ENCODE measurements at regions not wholly inside any gene's neighbourhood (a gene's known extent, or its start where the extent isn't known, plus 50 kb on each side); places are given as distances from the start of the nearest gene placed in this dataset.

DNA sequence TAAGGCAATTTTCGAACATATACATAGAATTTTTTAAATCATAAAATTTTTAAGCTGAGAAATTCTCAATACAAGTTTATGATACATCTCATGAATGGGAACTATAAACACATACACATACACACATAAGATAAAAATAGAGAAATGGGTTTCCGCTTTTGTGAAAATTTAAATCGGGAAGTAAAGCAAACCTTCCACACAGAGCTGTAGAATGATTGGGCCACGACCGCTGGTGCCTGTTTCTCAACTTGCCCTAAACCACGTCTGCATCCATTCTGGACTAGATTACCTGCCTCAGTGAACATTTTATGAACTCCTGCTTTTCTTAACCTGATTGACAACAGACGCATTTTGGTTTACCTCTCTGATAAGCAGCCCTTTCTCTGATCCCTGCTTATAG, 264.4 kb downstream of the SKAP2 start (continued):
- TF ChIP-seq, protein P1, sequence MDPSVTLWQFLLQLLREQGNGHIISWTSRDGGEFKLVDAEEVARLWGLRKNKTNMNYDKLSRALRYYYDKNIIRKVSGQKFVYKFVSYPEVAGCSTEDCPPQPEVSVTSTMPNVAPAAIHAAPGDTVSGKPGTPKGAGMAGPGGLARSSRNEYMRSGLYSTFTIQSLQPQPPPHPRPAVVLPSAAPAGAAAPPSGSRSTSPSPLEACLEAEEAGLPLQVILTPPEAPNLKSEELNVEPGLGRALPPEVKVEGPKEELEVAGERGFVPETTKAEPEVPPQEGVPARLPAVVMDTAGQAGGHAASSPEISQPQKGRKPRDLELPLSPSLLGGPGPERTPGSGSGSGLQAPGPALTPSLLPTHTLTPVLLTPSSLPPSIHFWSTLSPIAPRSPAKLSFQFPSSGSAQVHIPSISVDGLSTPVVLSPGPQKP (IDR thresholded peaks at IDR 0.05; ENCODE audit: low read depth, low read length) = no peak
- no peak for TF ChIP-seq ESRRA (IDR thresholded peaks at IDR 0.05; ENCODE audit: borderline replicate concordance, low read length)

- Histone ChIP-seq H3K4me3 (no peak overlapping the region), H3K4me1 (no peaks in the 10 kb centered on the region), H3K4me2 (no peak overlapping the region), H3K27ac (no peak overlapping the region), H3K9me3 (no peaks in the 10 kb centered on the region)
- DNase-seq (ENCODE audit: low read depth in 1 of 2, low spot score in 1 of 2) (no peak), ATAC-seq (no peak), FAIRE-seq (no peak)
- WGBS (ENCODE audit: missing lambda C conversion rate) = 43% methylated on average over 3 of the region's 3 CpGs
- POLR2A ChIA-PET = no interaction called here
- CTCF ChIA-PET = no interaction called here
- TF ChIP-seq HOXB13 (CRISPR knock-in tag; IDR thresholded peaks at IDR 0.05; ENCODE audit: low read depth) (no peak), KDM5A (IDR thresholded peaks at IDR 0.05) (no peak), GATA3 (IDR thresholded peaks at IDR 0.05; ENCODE audit: borderline replicate concordance) (no peak), MYC (IDR thresholded peaks at IDR 0.05; ENCODE audit: borderline replicate concordance, low read length) (no peak), TP53 (CRISPR knock-in tag; IDR thresholded peaks at IDR 0.05) (no peak), RAD21 (conservative IDR thresholded peaks at IDR 0.05 in 1 of 2, IDR thresholded peaks at IDR 0.05 in 1 of 2) (no peak)
- TF ChIP-seq, protein P2, sequence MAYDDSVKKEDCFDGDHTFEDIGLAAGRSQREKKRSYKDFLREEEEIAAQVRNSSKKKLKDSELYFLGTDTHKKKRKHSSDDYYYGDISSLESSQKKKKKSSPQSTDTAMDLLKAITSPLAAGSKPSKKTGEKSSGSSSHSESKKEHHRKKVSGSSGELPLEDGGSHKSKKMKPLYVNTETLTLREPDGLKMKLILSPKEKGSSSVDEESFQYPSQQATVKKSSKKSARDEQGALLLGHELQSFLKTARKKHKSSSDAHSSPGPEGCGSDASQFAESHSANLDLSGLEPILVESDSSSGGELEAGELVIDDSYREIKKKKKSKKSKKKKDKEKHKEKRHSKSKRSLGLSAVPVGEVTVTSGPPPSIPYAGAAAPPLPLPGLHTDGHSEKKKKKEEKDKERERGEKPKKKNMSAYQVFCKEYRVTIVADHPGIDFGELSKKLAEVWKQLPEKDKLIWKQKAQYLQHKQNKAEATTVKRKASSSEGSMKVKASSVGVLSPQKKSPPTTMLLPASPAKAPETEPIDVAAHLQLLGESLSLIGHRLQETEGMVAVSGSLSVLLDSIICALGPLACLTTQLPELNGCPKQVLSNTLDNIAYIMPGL (CRISPR knock-in tag; IDR thresholded peaks at IDR 0.05; ENCODE audit: borderline replicate concordance) = no peak
Observed at GRCh38 chr7:26600411-26600810, 264.0 kb downstream of the SKAP2 start.

- ATAC-seq (no peak; a peak in 1 of 6 replicates), FAIRE-seq (no peak), DNase-seq (ENCODE audit: low read depth in 1 of 2, low spot score in 1 of 2) (peak in 1 of 2 experiments; percentile 17)
- Histone ChIP-seq H3K9me3 (no peaks in the 10 kb centered on the region), H3K4me2 (no peak overlapping the region), H3K4me1 (no peaks in the 10 kb centered on the region), H3K27ac (no peak overlapping the region), H3K4me3 (no peak overlapping the region)
- ChIA-PET POLR2A (no interaction called here), CTCF (interaction anchor here (1.0 to 1.4 kb wide), 3 partner anchors 8 to 12 kb away, joined by 3 read pairs; no protein-coding TSS in a partner anchor)
- TF ChIP-seq RARB (CRISPR knock-in tag; IDR thresholded peaks at IDR 0.05) (no peak), JUN (IDR thresholded peaks at IDR 0.05) (no peak), CBX8 (IDR thresholded peaks at IDR 0.05) (no peak), KDM1A (IDR thresholded peaks at IDR 0.05; ENCODE audit: low read depth) (no peak), MAZ (IDR thresholded peaks at IDR 0.05; ENCODE audit: borderline replicate concordance, low read depth, low read length) (no peak), MYC (IDR thresholded peaks at IDR 0.05; ENCODE audit: borderline replicate concordance, low read length) (no peak), SMC3 (IDR thresholded peaks at IDR 0.05) (no peak), MAFK (IDR thresholded peaks at IDR 0.05; ENCODE audit: partially characterized antibody) (no peak), CBX2 (IDR thresholded peaks at IDR 0.05; ENCODE audit: borderline replicate concordance, low read depth) (no peak), EHF (CRISPR knock-in tag; IDR thresholded peaks at IDR 0.05) (no peak), ZC3H11A (IDR thresholded peaks at IDR 0.05) (no peak), RNF2 (IDR thresholded peaks at IDR 0.05; ENCODE audit: borderline replicate concordance, low read depth) (no peak), HOXB5 (CRISPR knock-in tag; IDR thresholded peaks at IDR 0.05) (no peak)
- TF ChIP-seq, protein P3, sequence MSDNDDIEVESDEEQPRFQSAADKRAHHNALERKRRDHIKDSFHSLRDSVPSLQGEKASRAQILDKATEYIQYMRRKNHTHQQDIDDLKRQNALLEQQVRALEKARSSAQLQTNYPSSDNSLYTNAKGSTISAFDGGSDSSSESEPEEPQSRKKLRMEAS (IDR thresholded peaks at IDR 0.05) = no peak
Observed at GRCh38 chr7:26603631-26604030, 260.8 kb downstream of the SKAP2 start.

Measured in A549 (cell line).